ENCODE measurements at regions not wholly inside any gene's neighbourhood (a gene's known extent, or its start where the extent isn't known, plus 50 kb on each side); places are given as distances from the start of the nearest gene placed in this dataset.
"Not testable (repeated sequence)": the region's sequence is repeated elsewhere in the genome, so short reads cannot be mapped to it uniquely, and the experiment has no call there.

- no peaks in the 10 kb centered on the region for H3K9me3 ChIP-seq
- no peaks in the 10 kb centered on the region for H3K27me3 ChIP-seq
- ATAC-seq = no peak
- H3K36me3 ChIP-seq = no peaks in the 10 kb centered on the region
- no peak for DNase-seq
- H3K4me3 ChIP-seq = no peak overlapping the region
- no peaks in the 10 kb centered on the region for H3K4me1 ChIP-seq
- no peak overlapping the region for H3K27ac ChIP-seq
- no peak for TF ChIP-seq CTCF (IDR thresholded peaks at IDR 0.05)
- FAIRE-seq = no peak
- WGBS, 2 donors = 84 to 87% methylated on average over 21 of the region's 21 CpGs
- intact Hi-C loops (cut with DNase I) = no loop called here
Observed at GRCh38 chr3:170653801-170654200, 67.9 kb upstream of the SLC7A14 start.

GRCh38 chr3:170651260-170651845 is 65.5 kb upstream of the SLC7A14 start:
- Histone ChIP-seq H3K4me3 (no peak overlapping the region), H3K36me3 (no peaks in the 10 kb centered on the region), H3K4me1 (no peaks in the 10 kb centered on the region), H3K27me3 (no peaks in the 10 kb centered on the region), H3K9me3 (no peaks in the 10 kb centered on the region), H3K27ac (no peak overlapping the region)
- FAIRE-seq (no peak), ATAC-seq (no peak), DNase-seq (no peak)
- intact Hi-C loops (cut with DNase I) = no loop called here
- TF ChIP-seq CTCF (IDR thresholded peaks at IDR 0.05) = no peak
- 46 to 50% methylated on average over 7 of the region's 7 CpGs for WGBS, 2 donors

GRCh38 chr3:170650557-170650956 is 64.7 kb upstream of the SLC7A14 start:
- H3K4me3 ChIP-seq; FAIRE-seq; H3K27me3 ChIP-seq; DNase-seq; ATAC-seq; H3K9me3 ChIP-seq; intact Hi-C loops (cut with DNase I); H3K4me1 ChIP-seq; H3K27ac ChIP-seq; H3K36me3 ChIP-seq: not testable (repeated sequence)
- WGBS, 2 donors = 65 to 67% methylated on average over 5 of the region's 5 CpGs

GRCh38 chr3:170644711-170645110 is 58.8 kb upstream of the SLC7A14 start:
- H3K27me3 ChIP-seq = no peaks in the 10 kb centered on the region
- no peak for TF ChIP-seq CTCF (IDR thresholded peaks at IDR 0.05)
- peaks cover 0 to 3% (median 0%) of the 10 kb centered on the region in 3 donors for H3K4me1 ChIP-seq
- H3K9me3 ChIP-seq = no peaks in the 10 kb centered on the region
- no peak for ATAC-seq
- no peak for DNase-seq
- no peaks in the 10 kb centered on the region for H3K36me3 ChIP-seq
- WGBS, 2 donors = 70 to 79% methylated on average over 1 of the region's 1 CpG
- no peak overlapping the region for H3K4me3 ChIP-seq
- H3K27ac ChIP-seq = no peak overlapping the region
- FAIRE-seq = no peak
- intact Hi-C loops (cut with DNase I) = no loop called here

- peaks cover 0 to 3% (median 0%) of the 10 kb centered on the region in 3 donors for H3K4me1 ChIP-seq
- 75 to 83% methylated on average over 3 of the region's 3 CpGs for whole genome bisulfite sequencing, 2 donors
- no peak overlapping the region for H3K4me3 ChIP-seq
- TF ChIP-seq CTCF (IDR thresholded peaks at IDR 0.05) = no peak
- no peaks in the 10 kb centered on the region for H3K9me3 ChIP-seq
- no peak for FAIRE-seq
- no peaks in the 10 kb centered on the region for H3K36me3 ChIP-seq
- no peak overlapping the region for H3K27ac ChIP-seq
- no peaks in the 10 kb centered on the region for H3K27me3 ChIP-seq
- intact Hi-C loops (cut with DNase I) = no loop called here
- DNase-seq = no peak
- ATAC-seq = no peak
Observed at GRCh38 chr3:170643831-170644230, 58.0 kb upstream of the SLC7A14 start.
